Endothelial cell of umbilical vein (primary cell): ENCODE measurements at regions not wholly inside any gene's neighbourhood (a gene's known extent, or its start where the extent isn't known, plus 50 kb on each side); places are given as distances from the start of the nearest gene placed in this dataset.

Experiments
- BruUV-seq: library from RNA; stranded (reverse); fragments of 400-500 nt; replicated peaks from 2 replicates; lab custom pipeline; 2021; lab: Mats Ljungman, UMichigan
- CTCF ChIA-PET: fragments of 300-600, 350-600 bp; sonication (Branson Sonifier 250); formaldehyde crosslinking; loops from one replicate; lab custom pipeline; 2021; ENCODE audit warnings: antibody characterized with exemption, inconsistent platforms; lab: Charles Lee
- POLR2A ChIA-PET: fragments of 300-600, 350-600 bp; sonication (Branson Sonifier 250); formaldehyde crosslinking; loops from one replicate; lab custom pipeline; 2021; ENCODE audit warnings: antibody characterized with exemption, inconsistent platforms; lab: Charles Lee
- DNase-seq: peaks from one replicate; pipeline ENCODE4 v3.0.0-alpha.2; 2011; ENCODE audit warnings: low read depth, low spot score
- FAIRE-seq: peaks from 2 replicates; lab custom pipeline; 2011; peaks lifted over from hg19 to GRCh38; lab: Jason Lieb, UNC
- H2AFZ ChIP-seq: 2 replicates; pipeline ENCODE4 v1.6.0; 2012; ENCODE audit warnings: low read depth, low read length, control low read depth, inconsistent platforms
- H3K27ac ChIP-seq: 2 replicates; pipeline ENCODE4 v1.5.1; 2011; ENCODE audit warnings: low read depth, mild to moderate bottlenecking, control low read depth, low read length, moderate library complexity; ENCODE audit not compliant: insufficient read depth
- H3K27me3 ChIP-seq, 2 experiments: 2 replicates each; pipeline versions ENCODE4 v1.6.0 to v1.6.1; 2011; ENCODE audit warnings: low read length in 2 of 2, mixed read lengths in 1 of 2; ENCODE audit not compliant: control insufficient read depth in 2 of 2, insufficient read depth in 2 of 2
- H3K36me3 ChIP-seq, 2 experiments: 2 replicates in 1 of 2; 3 replicates in 1 of 2; pipeline ENCODE4 v1.5.1; 2011; ENCODE audit warnings: low read length in 2 of 2, mild to moderate bottlenecking in 1 of 2, moderate library complexity in 1 of 2; ENCODE audit not compliant: control insufficient read depth in 2 of 2, insufficient read depth in 2 of 2; ENCODE audit errors: extremely low read depth in 1 of 2
- H3K4me1 ChIP-seq: 3 replicates; pipeline ENCODE4 v1.5.1; 2011; ENCODE audit warnings: mild to moderate bottlenecking, low read length; ENCODE audit not compliant: control insufficient read depth, insufficient read depth; ENCODE audit errors: extremely low read depth
- H3K4me2 ChIP-seq: 2 replicates; pipeline ENCODE4 v1.6.1; 2011; ENCODE audit warnings: low read length, control low read depth, mixed read lengths; ENCODE audit not compliant: insufficient read depth
- H3K4me3 ChIP-seq, 3 experiments: fragments of 200-600 bp in 1 of 3; sonication (generic), shearing (Covaris generic) in 1 of 3; replicated peaks in 1 of 3; 2 replicates each; pipeline ENCODE4 v1.5.1; 2011 to 2016; ENCODE audit warnings: control low read depth in 3 of 3, low read length in 3 of 3, mild to moderate bottlenecking in 2 of 3, inconsistent platforms in 1 of 3, low read depth in 1 of 3, moderate library complexity in 1 of 3; ENCODE audit not compliant: insufficient read depth in 1 of 3
- H3K79me2 ChIP-seq: 2 replicates; pipeline ENCODE4 v1.6.0; 2012; ENCODE audit warnings: low read length, inconsistent platforms; ENCODE audit not compliant: control insufficient read depth, insufficient read depth
- H3K9ac ChIP-seq: replicated peaks from 2 replicates; pipeline ENCODE3; 2011; ENCODE audit warnings: low read length, control low read depth; ENCODE audit not compliant: insufficient read depth; ENCODE audit errors: extremely low read depth
- H3K9me1 ChIP-seq: replicated peaks from 3 replicates; pipeline ENCODE4 v1.6.0; 2011; ENCODE audit warnings: mild to moderate bottlenecking, low read length; ENCODE audit not compliant: control insufficient read depth, insufficient read depth; ENCODE audit errors: extremely low read depth
- H3K9me3 ChIP-seq: replicated peaks from 2 replicates; pipeline ENCODE4 v1.5.1; 2012; ENCODE audit warnings: low read length, inconsistent platforms; ENCODE audit not compliant: control insufficient read depth, insufficient read depth
- H4K20me1 ChIP-seq: replicated peaks from 2 replicates; pipeline ENCODE3; 2011; ENCODE audit warnings: mild to moderate bottlenecking, low read length; ENCODE audit not compliant: control insufficient read depth, insufficient read depth; ENCODE audit errors: extremely low read depth
- CTCF ChIP-seq, 2 donors: IDR thresholded peaks; 1 replicate in 1 of 2; 2 replicates in 1 of 2; pipeline ENCODE4 v1.5.1; 2011; ENCODE audit warnings: low read length in 2 of 2, mild to moderate bottlenecking in 2 of 2, moderate library complexity in 2 of 2, control low read depth in 1 of 2, inconsistent platforms in 1 of 2, low read depth in 1 of 2; ENCODE audit not compliant: insufficient read depth in 1 of 2; ENCODE audit errors: extremely low read depth in 1 of 2
- EZH2 ChIP-seq: IDR thresholded peaks from 2 replicates; pipeline ENCODE4 v1.6.1; 2012; ENCODE audit warnings: borderline replicate concordance, low read depth, mild to moderate bottlenecking, moderate library complexity, low read length, inconsistent platforms; ENCODE audit not compliant: severe bottlenecking
- FOS ChIP-seq: IDR thresholded peaks from 2 replicates; pipeline ENCODE4 v1.6.1; 2011; ENCODE audit warnings: mild to moderate bottlenecking, low read length, moderate library complexity, borderline replicate concordance; ENCODE audit not compliant: insufficient read depth
- GATA2 ChIP-seq: IDR thresholded peaks from 2 replicates; pipeline ENCODE4 v1.7.0; 2011; ENCODE audit warnings: low read depth, mild to moderate bottlenecking, moderate library complexity, mixed read lengths, low read length; ENCODE audit not compliant: insufficient read length, insufficient read depth
- JUN ChIP-seq: IDR thresholded peaks from 2 replicates; pipeline ENCODE4 v1.6.1; 2011; ENCODE audit warnings: borderline replicate concordance, low read depth; ENCODE audit not compliant: insufficient read length, insufficient read depth
- MAX ChIP-seq: IDR thresholded peaks from 2 replicates; pipeline ENCODE4 v1.6.1; 2011; ENCODE audit not compliant: insufficient read depth, insufficient read length
- MYC ChIP-seq: IDR thresholded peaks from one replicate; pipeline ENCODE4 v1.6.1; 2011; ENCODE audit warnings: mild to moderate bottlenecking, low read depth, low read length
- POLR2A ChIP-seq: IDR thresholded peaks from 2 replicates; pipeline ENCODE4 v1.6.1; 2012; ENCODE audit warnings: low read depth, mild to moderate bottlenecking, control low read depth, low read length
- POLR2AphosphoS5 ChIP-seq: IDR thresholded peaks from 2 replicates; pipeline ENCODE4 v1.6.1; 2012; ENCODE audit warnings: low read depth, mild to moderate bottlenecking, control low read depth, low read length, moderate library complexity; ENCODE audit not compliant: insufficient read depth
- dilution Hi-C: fragments of 300-500 bp; cut with MboI; formaldehyde crosslinking; loops from one replicate; pipeline ENCODE4 v1.15.0; 2019; ENCODE audit warnings: low sequenced_read_pairs; ENCODE audit not compliant: extremely low pct_ligation_motif_present
- intact Hi-C: fragments of 100-400 bp; cut with micrococcal nuclease; formaldehyde crosslinking; loops from one replicate; pipeline ENCODE4 v1.10.0; 2022

- H3K9me3 ChIP-seq, result no peaks in the 10 kb centered on the region
- ChIA-PET POLR2A (no interaction called here), CTCF (interaction anchor here (0.6 kb wide), 1 partner anchor 9 kb away, joined by 3 read pairs; no protein-coding TSS in a partner anchor)
- TF ChIP-seq GATA2 (no peak), POLR2A (no peak), MAX (no peak), MYC (no peak), POLR2AphosphoS5 (no peak), EZH2 (no peak), FOS (no peak), JUN (no peak), CTCF (IDR thresholded peaks at IDR 0.05; ENCODE audit: extremely low read depth in 1 of 2, insufficient read depth in 1 of 2, low read depth in 1 of 2, low read length in 2 of 2) (no peak)
- H3K9me1 ChIP-seq, result no peaks in the 10 kb centered on the region
- no peak overlapping the region for H3K4me3 ChIP-seq
- H3K4me2 ChIP-seq, result no peak overlapping the region
- no TSS peak for BruUV-seq
- H3K27ac ChIP-seq, result no peak overlapping the region
- no peaks in the 10 kb centered on the region for H3K79me2 ChIP-seq
- dilution Hi-C loops (no loop called here), intact Hi-C loops (no loop called here)
- DNase-seq (no peak), FAIRE-seq (no peak)
- no peak overlapping the region for H2AFZ ChIP-seq
- H3K36me3 ChIP-seq, result no peaks in the 10 kb centered on the region
- H3K4me1 ChIP-seq, result no peaks in the 10 kb centered on the region
- no peaks in the 10 kb centered on the region for H4K20me1 ChIP-seq
- no peak overlapping the region for H3K9ac ChIP-seq
- peaks cover 16 to 20% of the 10 kb centered on the region in 2 experiments for H3K27me3 ChIP-seq
Measured at GRCh38 chr3:193842029-193842798, 249.2 kb downstream of the OPA1 start.
